Retina (tissue), 1 donor: ENCODE measurements at regions not wholly inside any gene's neighbourhood (a gene's known extent, or its start where the extent isn't known, plus 50 kb on each side); places are given as distances from the start of the nearest gene placed in this dataset.

Source experiments
- DNase-seq: peaks from one replicate; pipeline ENCODE4 v3.0.0-alpha.2; 2016

GRCh38 chr16:85991425-85991824 is 92.5 kb downstream of the IRF8 start:
- DNase-seq, result no peak

- no peak for DNase-seq
Measured at GRCh38 chr16:85991856-85992255, 92.9 kb downstream of the IRF8 start.

GRCh38 chr16:85992359-85992758 is 93.4 kb downstream of the IRF8 start:
- DNase-seq, result no peak

GRCh38 chr16:85992779-85993178 is 93.8 kb downstream of the IRF8 start:
- DNase-seq, result no peak

- peak; percentile 49 for DNase-seq
Measured at GRCh38 chr16:85994492-85995490, 95.8 kb downstream of the IRF8 start.

GRCh38 chr16:85995541-85996423 is 96.8 kb downstream of the IRF8 start:
- no peak for DNase-seq

GRCh38 chr16:85996843-85997242 is 97.9 kb downstream of the IRF8 start:
- DNase-seq, result no peak

- no peak for DNase-seq
Measured at GRCh38 chr16:85998171-85998867, 99.4 kb downstream of the IRF8 start.

GRCh38 chr16:85998868-85999729 is 100.1 kb downstream of the IRF8 start:
- no peak for DNase-seq

GRCh38 chr16:85999778-86000177 is 100.8 kb downstream of the IRF8 start:
- DNase-seq, result no peak

- DNase-seq, result no peak
Measured at GRCh38 chr16:86002178-86002900, 103.4 kb downstream of the IRF8 start.

- DNase-seq, result no peak
Measured at GRCh38 chr16:86007524-86007923, 108.6 kb downstream of the IRF8 start.

GRCh38 chr16:86010680-86011141 is 111.7 kb downstream of the IRF8 start:
- no peak for DNase-seq

- no peak for DNase-seq
Measured at GRCh38 chr16:86011532-86011931, 112.6 kb downstream of the IRF8 start.

GRCh38 chr16:86012221-86012620 is 113.3 kb downstream of the IRF8 start:
- no peak for DNase-seq

- no peak for DNase-seq
Measured at GRCh38 chr16:86013867-86014266, 114.9 kb downstream of the IRF8 start.

- DNase-seq, result no peak
Measured at GRCh38 chr16:86015606-86016005, 116.6 kb downstream of the IRF8 start.

GRCh38 chr16:86016201-86016965 is 117.4 kb downstream of the IRF8 start:
- peak; percentile 68 for DNase-seq

- no peak for DNase-seq
Measured at GRCh38 chr16:86018071-86018470, 119.1 kb downstream of the IRF8 start.

GRCh38 chr16:86018487-86018886 is 119.5 kb downstream of the IRF8 start:
- DNase-seq, result peak; percentile 47
